HepG2 (cell line): ENCODE measurements at regions not wholly inside any gene's neighbourhood (a gene's known extent, or its start where the extent isn't known, plus 50 kb on each side); places are given as distances from the start of the nearest gene placed in this dataset.

Experiments
- ATF3 ChIP-seq: sonication (generic); formaldehyde crosslinking; IDR thresholded peaks from 2 replicates; pipeline ENCODE4 v1.4.0; 2020; ENCODE audit warnings: missing genetic modification reagents
- EP300 ChIP-seq, 3 experiments: sonication (generic) in 1 of 3; formaldehyde crosslinking in 1 of 3; IDR thresholded peaks; 2 replicates each; pipeline versions ENCODE4 v1.5.1 to v1.6.1; 2011 to 2020; ENCODE audit warnings: low read depth in 2 of 3, low read length in 2 of 3, borderline replicate concordance in 1 of 3, improper control_type of control experiment in 1 of 3, mild to moderate bottlenecking in 1 of 3, missing genetic modification reagents in 1 of 3, moderate library complexity in 1 of 3
- FOXO1 ChIP-seq: sonication (generic); formaldehyde crosslinking; IDR thresholded peaks from 2 replicates; pipeline ENCODE4 v1.4.0; 2020; ENCODE audit warnings: missing genetic modification reagents
- FOXP4 ChIP-seq: sonication (generic); formaldehyde crosslinking; IDR thresholded peaks from 2 replicates; pipeline ENCODE4 v1.4.0; 2020; ENCODE audit warnings: missing genetic modification reagents
- HDAC2 ChIP-seq: sonication (generic); formaldehyde crosslinking; IDR thresholded peaks from 2 replicates; pipeline ENCODE4 v1.4.0; 2020; ENCODE audit warnings: missing genetic modification reagents
- ISL2 ChIP-seq: sonication (generic); formaldehyde crosslinking; IDR thresholded peaks from 2 replicates; pipeline ENCODE4 v1.5.0; 2020; ENCODE audit warnings: missing genetic modification reagents
- PAXIP1 ChIP-seq: sonication (generic); formaldehyde crosslinking; conservative IDR thresholded peaks from 2 replicates; pipeline ENCODE4 v1.4.0; 2020; ENCODE audit warnings: mild to moderate bottlenecking, missing genetic modification reagents, moderate library complexity
- PHF8 ChIP-seq: sonication (generic); formaldehyde crosslinking; IDR thresholded peaks from 2 replicates; pipeline ENCODE4 v1.5.0; 2020; ENCODE audit warnings: missing genetic modification reagents
- RAD21 ChIP-seq: fragments of 450-650 bp; formaldehyde crosslinking; IDR thresholded peaks from 2 replicates; pipeline ENCODE4 v1.5.0; 2020; ENCODE audit warnings: mild to moderate bottlenecking
- SCMH1 ChIP-seq: sonication (generic); formaldehyde crosslinking; IDR thresholded peaks from 2 replicates; pipeline ENCODE4 v1.9.0; 2021; ENCODE audit warnings: missing genetic modification reagents, mild to moderate bottlenecking, borderline replicate concordance
- ZHX1 ChIP-seq: sonication (generic); formaldehyde crosslinking; IDR thresholded peaks from 2 replicates; pipeline ENCODE4 v1.8.1; 2022; ENCODE audit warnings: low read depth, mild to moderate bottlenecking, missing genetic modification reagents
- ZNF121 ChIP-seq: sonication (generic); formaldehyde crosslinking; IDR thresholded peaks from 2 replicates; pipeline ENCODE4 v1.5.0; 2020; ENCODE audit warnings: mild to moderate bottlenecking, missing genetic modification reagents
- ZNF441 ChIP-seq: sonication (generic); formaldehyde crosslinking; IDR thresholded peaks from 2 replicates; pipeline ENCODE4 v1.7.0; 2021; ENCODE audit warnings: missing genetic modification reagents, borderline replicate concordance
- ZNF446 ChIP-seq: sonication (generic); formaldehyde crosslinking; IDR thresholded peaks from 2 replicates; pipeline ENCODE4 v1.5.0; 2020; ENCODE audit warnings: mild to moderate bottlenecking, missing genetic modification reagents
- ZNF558 ChIP-seq: sonication (generic); formaldehyde crosslinking; IDR thresholded peaks from 2 replicates; pipeline ENCODE4 v1.9.0; 2022; ENCODE audit warnings: mild to moderate bottlenecking, missing genetic modification reagents, borderline replicate concordance
- ZNF567 ChIP-seq: sonication (generic); formaldehyde crosslinking; IDR thresholded peaks from 2 replicates; pipeline ENCODE4 v1.8.1; 2023; ENCODE audit warnings: mild to moderate bottlenecking, missing genetic modification reagents, borderline replicate concordance
- ZNF710 ChIP-seq: sonication (generic); formaldehyde crosslinking; IDR thresholded peaks from 2 replicates; pipeline ENCODE4 v1.5.0; 2020; ENCODE audit warnings: mild to moderate bottlenecking, missing genetic modification reagents, borderline replicate concordance
- ZSCAN20 ChIP-seq: sonication (generic); formaldehyde crosslinking; IDR thresholded peaks from 2 replicates; pipeline ENCODE4 v1.4.0; 2020; ENCODE audit warnings: missing genetic modification reagents, mild to moderate bottlenecking, borderline replicate concordance

- TF ChIP-seq FOXO1 (no peak), ZNF567 (CRISPR knock-in tag) (no peak), ATF3 (CRISPR knock-in tag) (no peak), ZNF441 (CRISPR knock-in tag) (no peak), PAXIP1 (CRISPR knock-in tag) (no peak), ZNF558 (no peak), ZSCAN20 (CRISPR knock-in tag) (no peak), EP300 (IDR thresholded peaks at IDR 0.05; ENCODE audit: low read depth in 2 of 2, low read length in 2 of 2) (peak in 1 of 2 experiments; percentile 34; a peak in 1 of 4 replicates), EP300 (CRISPR knock-in tag; IDR thresholded peaks at IDR 0.05; ENCODE audit: borderline replicate concordance) (peak; percentile 54; the same call in 1 of the 2 replicates), HDAC2 (CRISPR knock-in tag) (peak; percentile 29; the same call in 1 of the 2 replicates), ZHX1 (CRISPR knock-in tag) (no peak), ZNF446 (CRISPR knock-in tag) (no peak), ZNF710 (CRISPR knock-in tag) (no peak), FOXP4 (peak; percentile 32; the same call in 1 of the 2 replicates), PHF8 (no peak), RAD21 (no peak), ISL2 (CRISPR knock-in tag) (peak; percentile 22; the same call in 1 of the 2 replicates), SCMH1 (CRISPR knock-in tag) (no peak), ZNF121 (CRISPR knock-in tag) (no peak)
Observed at GRCh38 chr4:52368895-52369294, 290.2 kb downstream of the USP46 start (continued).
